NCI-H748 treated with DMSO at 0.1 percent for 48 hours (cell line): ENCODE measurements at regions not wholly inside any gene's neighbourhood (a gene's known extent, or its start where the extent isn't known, plus 50 kb on each side); places are given as distances from the start of the nearest gene placed in this dataset.
"Not testable (repeated sequence)": the region's sequence is repeated elsewhere in the genome, so short reads cannot be mapped to it uniquely, and the experiment has no call there.

Experiments
- DNase-seq: peaks from one replicate; lab custom pipeline; 2025; lab: John Stamatoyannopoulos, UW

DNA sequence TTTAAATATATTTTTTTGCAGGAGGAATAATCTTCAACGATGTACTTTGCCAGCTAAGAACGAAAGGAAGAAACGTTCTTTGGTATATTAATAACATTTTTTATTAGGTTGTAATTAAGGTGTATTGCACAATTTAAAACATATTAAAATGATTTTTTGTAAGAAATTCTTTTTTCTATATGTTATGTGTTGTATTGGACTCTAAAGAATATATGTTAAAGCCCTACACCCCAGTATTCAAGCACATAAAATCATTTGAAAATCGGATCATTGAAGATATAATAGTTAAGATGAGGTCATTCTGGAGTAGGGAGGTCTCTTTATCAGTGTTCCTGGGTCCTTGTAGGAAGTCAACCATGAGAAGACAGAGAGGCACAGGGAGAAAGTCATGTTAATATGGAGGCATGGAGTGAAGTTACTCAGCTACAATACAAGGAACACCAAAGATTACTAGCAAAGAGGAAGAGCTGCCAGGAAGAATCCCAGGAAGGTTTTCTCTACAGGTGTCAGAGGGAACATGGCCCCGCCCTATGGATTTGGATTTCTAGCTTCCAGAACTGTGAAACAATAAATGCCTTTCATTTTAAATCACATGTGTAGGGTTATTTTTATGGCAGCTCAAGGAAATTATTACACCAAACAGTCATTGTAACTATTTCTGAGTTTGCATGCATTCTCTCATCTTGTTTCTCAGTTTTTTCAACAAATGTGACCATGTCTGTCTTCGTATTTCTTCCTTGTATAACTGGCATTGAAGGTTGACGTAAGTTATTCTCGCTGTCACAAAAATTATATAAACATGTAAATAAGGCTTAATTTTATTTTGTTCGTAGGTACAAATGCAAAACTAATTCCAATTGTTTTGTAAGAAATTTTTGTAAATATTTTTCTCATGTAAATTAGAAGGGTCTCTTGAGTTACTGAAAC is 75.4 kb upstream of the VPREB1 start:
- DNase-seq, result no peak

DNA sequence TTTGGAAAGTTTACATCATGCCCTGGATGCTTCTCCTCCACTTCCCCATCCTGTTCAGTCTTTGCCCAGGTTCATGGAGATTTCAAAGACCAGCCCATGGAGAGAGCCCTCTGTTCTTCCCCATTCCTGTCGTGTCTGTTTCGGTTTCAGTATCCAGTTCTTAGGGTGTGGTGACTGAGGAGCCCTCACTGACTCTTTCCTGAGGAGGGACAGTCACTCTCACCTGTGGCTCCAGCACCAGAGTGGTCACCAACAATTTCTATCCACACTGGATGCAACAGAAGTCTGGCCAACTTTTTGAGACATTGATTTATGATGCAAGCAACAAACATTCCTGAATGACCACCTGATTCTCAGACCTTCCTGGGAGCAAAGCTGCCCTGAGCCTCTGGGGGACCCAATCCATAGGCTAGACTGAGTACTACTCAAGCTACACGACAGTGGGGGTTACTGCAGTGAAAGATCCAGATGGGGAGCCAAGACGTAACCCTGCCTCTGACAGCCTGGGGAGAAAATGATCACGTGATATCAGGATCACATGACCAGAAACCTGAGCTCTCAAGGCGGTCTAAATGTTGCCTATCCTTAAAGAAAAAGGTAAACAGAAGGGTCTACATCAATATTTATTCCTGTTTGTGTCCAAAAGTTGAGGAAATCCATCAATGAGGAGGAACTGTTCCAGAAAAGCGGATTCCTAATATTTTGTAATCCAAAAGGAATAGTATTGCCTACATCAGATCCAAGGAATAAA is 76.2 kb upstream of the VPREB1 start:
- DNase-seq, result peak; percentile 22

GRCh38 chr22:22167791-22168189 is 76.8 kb upstream of the VPREB1 start:
- no peak for DNase-seq

- DNase-seq, result no peak
Observed at GRCh38 chr22:22166941-22167713, 77.5 kb upstream of the VPREB1 start.

- no peak for DNase-seq
Observed at GRCh38 chr22:22165936-22166710, 78.5 kb upstream of the VPREB1 start.

- DNase-seq, result no peak
Observed at GRCh38 chr22:22164541-22165272, 79.9 kb upstream of the VPREB1 start.

DNA sequence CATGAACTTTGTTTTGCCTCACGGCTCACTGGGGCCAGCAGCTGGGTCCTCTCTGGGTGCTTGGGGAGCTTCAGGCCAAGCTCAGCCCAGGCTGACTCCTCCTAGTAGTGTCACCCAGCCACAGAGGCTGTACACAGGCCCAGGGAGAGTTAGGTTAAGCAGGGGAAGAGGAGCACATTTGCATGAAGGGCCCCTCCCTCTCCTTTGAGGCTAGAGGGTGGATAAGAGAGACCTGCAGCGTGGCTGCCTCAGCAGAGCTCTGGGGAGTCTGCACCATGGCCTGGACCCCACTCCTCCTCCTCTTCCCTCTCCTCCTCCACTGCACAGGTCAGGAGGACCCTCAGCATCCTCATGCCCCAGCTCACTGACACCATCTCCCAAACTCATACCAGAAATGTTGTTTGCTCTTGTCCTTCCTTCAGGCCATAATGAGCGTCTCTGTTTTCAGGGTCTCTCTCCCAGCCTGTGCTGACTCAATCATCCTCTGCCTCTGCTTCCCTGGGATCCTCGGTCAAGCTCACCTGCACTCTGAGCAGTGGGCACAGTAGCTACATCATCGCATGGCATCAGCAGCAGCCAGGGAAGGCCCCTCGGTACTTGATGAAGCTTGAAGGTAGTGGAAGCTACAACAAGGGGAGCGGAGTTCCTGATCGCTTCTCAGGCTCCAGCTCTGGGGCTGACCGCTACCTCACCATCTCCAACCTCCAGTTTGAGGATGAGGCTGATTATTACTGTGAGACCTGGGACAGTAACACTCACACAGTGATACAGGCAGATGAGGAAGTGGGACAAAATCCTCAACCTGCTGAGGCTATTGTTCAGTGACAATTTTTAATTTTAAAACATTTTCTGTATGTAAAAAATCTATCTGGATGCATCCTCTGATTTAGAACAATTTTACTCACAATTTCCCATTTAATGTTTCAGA is 82.4 kb upstream of the VPREB1 start:
- no peak for DNase-seq

GRCh38 chr22:22160768-22161167 is 83.8 kb upstream of the VPREB1 start:
- DNase-seq, result not testable (repeated sequence)

DNA sequence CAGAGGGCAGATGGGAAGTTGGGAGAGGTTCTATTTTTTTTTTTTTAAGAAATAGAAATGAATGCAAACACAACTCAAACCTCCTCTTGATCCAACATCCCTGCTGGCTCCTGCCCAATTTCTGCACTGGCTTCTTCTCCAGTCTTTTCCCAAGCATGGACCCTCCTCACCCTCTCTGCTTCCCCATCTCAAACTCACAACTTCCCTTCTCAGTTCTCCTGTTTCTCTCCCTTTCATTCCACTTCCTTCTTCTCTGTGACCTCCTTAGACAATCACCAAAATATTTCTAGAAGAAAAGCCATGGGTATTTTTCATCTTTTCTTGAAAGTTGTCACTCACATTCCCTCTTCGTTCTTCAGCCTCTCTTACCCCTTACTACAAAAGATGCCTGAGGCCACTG is 85.2 kb upstream of the VPREB1 start:
- DNase-seq, result no peak

- no peak for DNase-seq
Observed at GRCh38 chr22:22158965-22159364, 85.6 kb upstream of the VPREB1 start.

- no peak for DNase-seq
Observed at GRCh38 chr22:22158207-22158816, 86.3 kb upstream of the VPREB1 start.

GRCh38 chr22:22157348-22157725 is 87.2 kb upstream of the VPREB1 start:
- no peak for DNase-seq

DNA sequence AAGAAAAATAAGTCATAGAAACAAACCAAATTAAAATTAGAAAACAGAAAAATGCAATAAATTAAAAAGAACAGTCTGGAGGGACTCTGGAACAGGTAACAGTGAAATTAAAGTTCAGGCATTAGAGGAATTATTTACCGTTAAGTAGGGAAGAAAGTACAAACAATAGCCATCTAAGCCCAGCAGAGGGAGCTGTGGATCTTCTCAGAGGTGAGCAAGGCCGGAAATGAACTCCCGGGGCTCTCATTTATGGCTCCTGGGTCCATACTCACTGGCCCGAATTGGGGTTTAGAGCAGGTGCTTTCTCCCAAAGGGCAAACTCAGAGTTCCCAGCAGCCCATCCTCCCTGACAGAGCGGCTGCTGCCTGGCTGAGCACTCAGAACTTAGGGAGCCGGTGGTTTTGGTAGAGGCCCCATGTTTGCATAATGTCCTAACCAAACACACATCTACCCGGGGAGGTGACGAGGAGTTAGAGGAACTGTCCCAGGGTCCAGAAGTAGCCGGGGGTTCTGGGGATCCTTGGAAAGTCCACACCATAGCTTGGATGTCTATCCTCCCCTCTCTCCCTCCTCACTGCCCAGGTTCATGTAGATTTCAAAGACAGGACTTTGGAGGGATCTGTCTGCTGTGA is 87.8 kb upstream of the VPREB1 start:
- DNase-seq, result peak; percentile 52

GRCh38 chr22:22156348-22156715 is 88.3 kb upstream of the VPREB1 start:
- no peak for DNase-seq

DNA sequence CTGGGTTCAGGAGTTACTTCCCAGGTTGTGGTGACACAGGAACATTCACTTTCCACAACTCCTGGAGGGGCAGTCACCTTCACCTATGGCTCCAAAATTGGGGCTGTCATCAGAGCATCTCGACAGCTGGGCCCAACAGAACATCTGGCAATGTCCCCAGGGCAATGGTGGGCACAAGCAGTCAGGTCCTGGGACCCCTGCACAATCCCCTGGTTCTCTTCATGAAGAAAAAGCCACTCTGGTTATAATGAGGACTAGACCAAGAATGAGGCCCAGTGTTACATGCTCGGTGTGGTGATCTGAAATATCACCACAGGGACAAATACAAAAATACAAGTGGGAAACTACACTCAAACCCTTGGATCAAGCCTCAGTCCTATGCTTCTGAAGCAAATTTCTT is 89.0 kb upstream of the VPREB1 start:
- DNase-seq, result no peak

GRCh38 chr22:22155146-22155545 is 89.4 kb upstream of the VPREB1 start:
- DNase-seq, result no peak

DNA sequence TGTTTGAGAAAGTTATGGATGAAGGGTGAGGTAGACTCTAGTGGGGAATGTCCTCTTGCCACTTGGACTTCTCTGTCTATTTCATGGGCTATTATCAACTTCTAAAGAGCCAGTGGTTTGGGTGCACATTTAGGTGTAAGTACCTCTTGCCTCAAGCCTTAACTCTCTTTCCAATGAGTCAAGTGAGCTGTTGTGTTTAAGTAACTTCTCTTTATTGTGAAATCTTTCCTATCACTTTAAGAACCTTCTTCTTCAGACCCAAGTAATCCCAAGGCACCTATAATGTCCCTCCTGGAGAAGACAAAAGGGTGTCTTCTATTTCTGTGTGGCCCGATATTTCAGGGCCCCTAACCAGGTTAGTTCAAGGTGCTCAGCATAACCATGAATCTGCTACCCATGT is 90.5 kb upstream of the VPREB1 start:
- DNase-seq, result no peak

DNA sequence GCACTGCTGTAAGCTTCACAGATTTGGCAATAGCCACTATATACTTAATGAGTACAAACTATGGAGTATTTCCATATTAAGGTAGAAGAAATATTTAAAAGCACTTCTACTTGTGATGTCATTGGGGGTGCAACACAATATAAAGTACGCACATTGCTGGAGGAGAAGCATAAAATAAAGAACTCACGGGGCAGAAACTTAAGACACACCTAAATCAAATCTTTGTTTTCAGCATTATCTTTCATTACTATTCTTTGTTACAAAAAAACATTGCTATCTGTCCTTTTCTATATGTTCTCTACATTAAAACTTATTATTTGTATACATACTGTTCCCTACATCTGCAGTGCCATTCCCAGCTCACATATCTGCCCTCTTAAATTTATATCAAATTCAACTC is 93.3 kb upstream of the VPREB1 start:
- no peak for DNase-seq

- no peak for DNase-seq
Observed at GRCh38 chr22:22150457-22150856, 94.1 kb upstream of the VPREB1 start.
